ENCODE measurements at regions not wholly inside any gene's neighbourhood (a gene's known extent, or its start where the extent isn't known, plus 50 kb on each side); places are given as distances from the start of the nearest gene placed in this dataset.

DNA sequence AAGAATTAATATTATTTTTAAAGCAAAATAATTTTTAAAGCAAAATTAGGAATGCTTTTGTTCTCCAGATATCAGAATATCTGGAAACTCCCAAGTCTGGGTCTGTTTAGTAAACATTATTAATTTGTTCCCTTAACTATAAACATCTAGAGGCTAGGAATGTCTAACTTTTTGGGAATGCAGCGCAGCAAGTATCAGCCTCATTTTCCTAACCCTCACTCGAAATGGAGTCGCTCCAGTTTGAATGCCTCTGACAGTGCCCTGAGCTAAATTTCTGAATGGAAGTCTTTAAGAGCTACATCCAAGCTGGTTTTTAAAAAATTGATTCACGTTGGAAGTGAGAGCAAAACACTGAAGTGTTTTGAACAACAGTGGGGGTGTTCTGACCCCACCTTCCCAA, 74.4 kb upstream of the WNT7A start:
- Mint-ChIP-seq H3K27ac (no peak overlapping the region), H3K4me3 (no peak overlapping the region), H3K4me1 (peaks cover 14% of the 10 kb centered on the region), H3K36me3 (ENCODE audit: low read depth) (no peaks in the 10 kb centered on the region), H3K27me3 (ENCODE audit: low read depth) (peaks cover 22% of the 10 kb centered on the region), H3K9me3 (peaks cover 10% of the 10 kb centered on the region)
- TF ChIP-seq CTCF (IDR thresholded peaks at IDR 0.05; ENCODE audit: unreplicated experiment in 3 of 3) = no peak

DNA sequence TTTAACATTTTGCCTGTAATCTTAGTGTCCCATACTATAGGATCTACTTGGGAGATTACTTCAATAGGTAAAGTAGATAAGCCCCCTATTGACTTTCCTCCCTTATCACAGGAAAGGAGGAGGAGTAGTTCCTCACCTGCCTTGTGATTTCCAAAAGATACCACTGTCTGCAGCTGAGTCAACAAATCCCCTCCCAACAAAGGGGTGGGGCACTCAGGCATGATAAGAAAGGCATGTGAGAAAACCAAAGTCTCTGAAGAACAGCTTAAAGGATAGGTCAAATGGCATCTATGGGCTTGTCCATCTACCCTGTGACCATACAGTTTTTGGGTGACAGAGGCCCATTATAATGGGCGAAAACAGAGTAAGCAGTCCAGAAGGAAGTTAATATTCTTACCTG, 71.3 kb upstream of the WNT7A start:
- H3K27ac Mint-ChIP-seq = no peak overlapping the region
- no peak overlapping the region for H3K4me3 Mint-ChIP-seq
- H3K36me3 Mint-ChIP-seq (ENCODE audit: low read depth) = no peaks in the 10 kb centered on the region
- peaks cover 24% of the 10 kb centered on the region for H3K4me1 Mint-ChIP-seq
- TF ChIP-seq CTCF (IDR thresholded peaks at IDR 0.05; ENCODE audit: unreplicated experiment in 3 of 3) = no peak
- H3K9me3 Mint-ChIP-seq = peaks cover 16% of the 10 kb centered on the region
- peaks cover 31% of the 10 kb centered on the region for H3K27me3 Mint-ChIP-seq (ENCODE audit: low read depth)

- TF ChIP-seq CTCF (IDR thresholded peaks at IDR 0.05; ENCODE audit: unreplicated experiment in 3 of 3) = no peak
- peaks cover 23% of the 10 kb centered on the region for H3K4me1 Mint-ChIP-seq
- no peaks in the 10 kb centered on the region for H3K36me3 Mint-ChIP-seq (ENCODE audit: low read depth)
- H3K27me3 Mint-ChIP-seq (ENCODE audit: low read depth) = peaks cover 31% of the 10 kb centered on the region
- H3K4me3 Mint-ChIP-seq = no peak overlapping the region
- H3K9me3 Mint-ChIP-seq = peaks cover 23% of the 10 kb centered on the region
- no peak overlapping the region for H3K27ac Mint-ChIP-seq
Observed at GRCh38 chr3:13950042-13950441, 70.2 kb upstream of the WNT7A start.

GRCh38 chr3:13947912-13948311, 68.0 kb upstream of the WNT7A start:
- no peak for TF ChIP-seq CTCF (IDR thresholded peaks at IDR 0.05; ENCODE audit: unreplicated experiment in 3 of 3)
- Mint-ChIP-seq H3K36me3 (ENCODE audit: low read depth) (no peaks in the 10 kb centered on the region), H3K4me3 (no peak overlapping the region), H3K27me3 (ENCODE audit: low read depth) (peaks cover 25% of the 10 kb centered on the region), H3K27ac (no peak overlapping the region), H3K9me3 (peaks cover 41% of the 10 kb centered on the region), H3K4me1 (peaks cover 17% of the 10 kb centered on the region)

- no peak overlapping the region for H3K27ac Mint-ChIP-seq
- TF ChIP-seq CTCF (IDR thresholded peaks at IDR 0.05; ENCODE audit: unreplicated experiment in 3 of 3) = no peak
- no peak overlapping the region for H3K4me3 Mint-ChIP-seq
- H3K27me3 Mint-ChIP-seq (ENCODE audit: low read depth) = peaks cover 16% of the 10 kb centered on the region
- no peaks in the 10 kb centered on the region for H3K36me3 Mint-ChIP-seq (ENCODE audit: low read depth)
- peaks cover 20% of the 10 kb centered on the region for H3K9me3 Mint-ChIP-seq
- no peaks in the 10 kb centered on the region for H3K4me1 Mint-ChIP-seq
Observed at GRCh38 chr3:13939206-13939605, 59.3 kb upstream of the WNT7A start.

DNA sequence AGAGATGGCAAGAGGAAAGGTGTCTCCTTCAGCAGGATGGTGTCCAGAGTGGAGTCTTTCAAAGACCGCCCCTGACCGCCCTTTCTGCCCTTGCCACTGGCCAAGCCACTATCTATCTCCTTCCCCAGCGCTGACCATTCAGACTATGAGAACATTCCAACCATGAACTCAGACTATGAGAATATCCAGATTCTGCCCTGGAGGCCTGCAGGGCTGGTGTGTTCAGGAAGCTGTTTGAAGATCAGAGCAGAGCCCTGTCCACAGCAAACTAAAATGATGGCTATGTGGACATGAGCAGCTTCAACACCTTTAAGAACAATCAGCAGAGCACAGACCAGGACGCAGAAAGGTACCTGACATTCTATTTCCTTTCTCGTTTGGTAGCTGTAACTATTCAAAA, 57.3 kb upstream of the WNT7A start:
- H3K4me3 Mint-ChIP-seq = no peak overlapping the region
- peaks cover 15% of the 10 kb centered on the region for H3K27me3 Mint-ChIP-seq (ENCODE audit: low read depth)
- no peak overlapping the region for H3K27ac Mint-ChIP-seq
- H3K9me3 Mint-ChIP-seq = peaks cover 10% of the 10 kb centered on the region
- no peaks in the 10 kb centered on the region for H3K36me3 Mint-ChIP-seq (ENCODE audit: low read depth)
- TF ChIP-seq CTCF (IDR thresholded peaks at IDR 0.05; ENCODE audit: unreplicated experiment in 3 of 3) = no peak
- H3K4me1 Mint-ChIP-seq = no peaks in the 10 kb centered on the region
